Muscle of arm (tissue), 1 donor: ENCODE measurements at regions not wholly inside any gene's neighbourhood (a gene's known extent, or its start where the extent isn't known, plus 50 kb on each side); places are given as distances from the start of the nearest gene placed in this dataset.

Experiments
- DNase-seq: peaks from one replicate; pipeline ENCODE4 v3.0.0-alpha.2; 2013

GRCh38 chr20:10954137-10954840 lies 280.5 kb upstream of the JAG1 start:
- no peak for DNase-seq

DNA sequence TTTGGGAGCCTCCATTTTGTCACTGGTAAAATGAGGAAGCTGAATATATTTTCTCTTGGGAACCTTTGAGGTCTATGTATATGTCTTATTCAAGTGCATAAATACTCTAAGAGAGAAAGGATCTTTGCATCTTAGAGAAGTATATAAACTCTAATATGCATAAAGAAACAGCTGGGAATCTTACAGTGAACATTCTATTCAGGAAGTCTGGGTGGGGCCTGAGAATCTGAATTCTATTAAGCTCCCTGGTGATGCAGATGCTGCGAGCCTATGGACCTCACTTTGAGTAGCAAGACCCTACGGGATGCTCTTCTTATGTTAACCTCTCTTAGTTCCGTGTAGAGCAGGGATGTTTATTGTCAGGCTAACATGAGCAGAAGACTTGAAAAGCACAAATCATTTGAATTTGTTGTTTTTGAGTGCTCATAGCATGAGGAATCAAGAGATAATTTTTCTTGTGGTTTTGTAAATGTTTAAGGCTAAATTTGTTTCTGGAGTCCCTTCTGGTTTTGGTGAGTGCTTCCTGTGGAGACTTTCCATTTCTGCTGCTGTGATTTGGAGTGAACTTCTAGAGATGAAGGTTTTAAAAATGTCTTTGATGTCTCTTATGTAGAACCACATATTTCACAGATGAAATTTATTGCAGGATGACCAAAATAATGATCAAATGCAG lies 281.2 kb upstream of the JAG1 start:
- no peak for DNase-seq

DNA sequence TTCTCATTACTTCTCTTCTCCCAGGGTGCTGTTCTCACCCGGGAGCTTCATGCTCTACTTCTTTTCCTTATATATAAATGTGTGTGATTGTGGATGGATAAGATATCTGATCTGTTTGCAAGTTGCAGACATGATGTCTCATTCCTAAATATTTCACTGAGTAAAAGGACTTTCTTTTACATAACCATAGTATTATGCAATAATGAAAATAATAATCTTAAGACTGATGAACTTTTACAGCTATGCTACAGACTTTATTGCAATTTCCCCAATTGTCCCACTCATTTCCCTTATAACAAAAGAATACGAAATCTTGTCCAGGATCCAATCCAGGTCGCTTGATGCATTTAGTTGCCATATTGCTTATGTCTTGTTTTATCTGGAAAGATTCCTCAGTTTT lies 284.5 kb upstream of the JAG1 start:
- no peak for DNase-seq

DNA sequence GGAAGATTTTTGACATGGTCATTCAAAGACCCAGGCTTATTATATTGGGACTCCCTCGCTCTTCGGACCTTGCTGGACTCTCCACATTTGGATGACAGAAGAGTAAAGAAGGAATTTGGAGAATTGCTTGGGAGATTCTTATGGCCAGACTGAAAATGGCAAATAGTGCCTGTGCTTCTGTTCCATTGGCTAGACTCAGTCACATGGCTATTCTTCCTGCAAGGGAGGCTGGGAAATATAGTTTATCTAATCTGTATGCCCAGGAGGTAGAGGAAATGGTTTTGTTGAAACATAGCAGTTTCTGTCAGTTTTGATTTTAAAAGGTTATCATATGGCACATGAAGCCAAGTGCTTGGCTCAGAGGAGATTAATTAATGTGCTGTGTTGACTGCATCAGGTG lies 286.6 kb upstream of the JAG1 start:
- no peak for DNase-seq

DNA sequence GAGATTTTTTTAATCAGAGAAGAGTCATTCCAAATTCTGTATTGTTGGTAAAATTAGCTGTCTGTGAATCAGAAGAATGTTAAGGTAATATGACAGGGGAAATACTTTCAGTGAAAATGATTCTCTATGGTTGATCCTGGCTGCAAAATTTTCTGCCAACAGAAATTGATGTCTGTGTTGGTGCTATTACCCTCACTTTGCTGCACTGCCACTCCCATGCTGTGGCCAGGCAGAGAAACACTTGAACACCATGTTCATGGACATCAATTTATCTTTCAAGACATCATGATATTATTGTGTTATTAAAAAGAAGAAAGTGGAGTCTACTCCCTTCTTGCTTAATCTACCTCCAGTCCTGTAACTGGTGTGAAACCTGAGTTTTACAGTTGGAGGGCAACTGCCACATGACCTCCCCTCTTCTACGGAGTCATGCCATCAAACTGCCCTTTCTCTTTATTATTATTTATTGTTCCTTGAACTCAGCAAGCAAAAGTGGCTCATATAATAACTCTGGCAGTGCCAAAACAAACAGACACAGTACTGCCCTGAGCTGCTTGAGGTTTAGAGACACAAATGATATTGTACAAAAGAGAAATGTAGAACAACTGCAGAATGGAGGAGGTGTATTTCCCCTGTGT lies 288.0 kb upstream of the JAG1 start:
- DNase-seq = no peak

DNA sequence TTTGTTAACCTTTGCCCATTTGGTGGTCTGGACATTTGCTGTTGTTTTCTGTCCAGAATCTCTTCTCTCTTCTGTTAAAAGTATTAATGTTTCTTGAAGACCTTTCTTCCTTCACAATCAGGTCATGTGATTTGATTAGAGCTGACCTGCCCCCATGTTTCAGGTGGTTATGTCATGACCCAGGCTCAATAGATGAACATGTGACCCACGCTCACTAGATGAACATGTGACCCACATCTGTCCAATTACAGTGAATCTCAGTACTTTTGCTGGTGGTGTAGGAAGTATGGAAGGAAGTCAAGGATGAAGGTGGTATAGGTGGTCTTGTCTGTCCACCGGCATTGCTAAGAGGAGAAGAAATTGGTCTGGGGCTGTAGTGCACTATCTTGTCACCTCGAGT lies 289.1 kb upstream of the JAG1 start:
- DNase-seq = no peak

GRCh38 chr20:10963717-10964266 lies 290.0 kb upstream of the JAG1 start:
- no peak for DNase-seq

- no peak for DNase-seq
Measured at GRCh38 chr20:10965936-10966470, 292.2 kb upstream of the JAG1 start.

- no peak for DNase-seq
Measured at GRCh38 chr20:10970109-10970508, 296.3 kb upstream of the JAG1 start.

- DNase-seq = no peak
Measured at GRCh38 chr20:10971096-10971495, 297.3 kb upstream of the JAG1 start.

- DNase-seq = no peak
Measured at GRCh38 chr20:10972219-10972860, 298.5 kb upstream of the JAG1 start.

- no peak for DNase-seq
Measured at GRCh38 chr20:10976051-10976450, 302.3 kb upstream of the JAG1 start.

- no peak for DNase-seq
Measured at GRCh38 chr20:10978019-10978702, 304.4 kb upstream of the JAG1 start.

GRCh38 chr20:10978713-10979112 lies 304.9 kb upstream of the JAG1 start:
- DNase-seq = no peak

DNA sequence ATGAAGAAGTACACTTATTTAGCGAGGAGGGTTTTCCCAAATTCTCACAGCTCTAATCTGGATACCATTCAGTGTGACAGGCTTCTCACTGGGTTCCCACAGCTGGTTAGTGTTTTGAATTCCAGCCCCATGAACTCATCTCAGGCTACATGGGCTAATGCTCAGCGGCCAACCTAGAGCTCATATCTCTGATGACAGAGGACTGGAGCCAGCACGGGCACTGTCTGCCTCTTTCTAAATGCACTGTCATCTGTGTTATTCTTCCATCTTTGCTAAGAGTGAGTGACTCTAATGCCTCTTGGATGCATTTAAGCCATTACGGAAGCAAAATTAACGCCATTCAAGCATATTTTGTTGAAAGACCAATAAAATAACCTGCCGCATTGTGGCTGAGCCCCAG lies 308.9 kb upstream of the JAG1 start:
- peak; percentile 38 for DNase-seq

DNA sequence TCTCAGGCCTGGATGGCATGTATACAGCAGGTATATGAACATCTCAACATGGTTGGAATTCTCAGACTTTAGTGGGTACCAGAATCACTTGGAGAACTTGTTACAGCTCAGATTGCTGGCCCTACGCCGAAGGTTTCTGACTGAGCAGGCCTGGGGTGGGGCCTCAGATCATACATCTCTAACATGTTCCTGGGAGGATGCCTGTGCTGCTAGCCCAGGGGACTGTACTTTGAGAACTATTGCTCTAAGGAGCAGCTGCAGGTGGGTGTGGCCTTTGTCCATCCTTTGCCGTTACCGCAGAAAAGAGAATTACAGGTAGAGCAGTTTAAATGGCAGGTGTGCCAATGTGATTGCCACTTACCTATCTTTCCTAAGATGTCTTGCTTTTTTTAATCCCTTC lies 310.5 kb upstream of the JAG1 start:
- no peak for DNase-seq

DNA sequence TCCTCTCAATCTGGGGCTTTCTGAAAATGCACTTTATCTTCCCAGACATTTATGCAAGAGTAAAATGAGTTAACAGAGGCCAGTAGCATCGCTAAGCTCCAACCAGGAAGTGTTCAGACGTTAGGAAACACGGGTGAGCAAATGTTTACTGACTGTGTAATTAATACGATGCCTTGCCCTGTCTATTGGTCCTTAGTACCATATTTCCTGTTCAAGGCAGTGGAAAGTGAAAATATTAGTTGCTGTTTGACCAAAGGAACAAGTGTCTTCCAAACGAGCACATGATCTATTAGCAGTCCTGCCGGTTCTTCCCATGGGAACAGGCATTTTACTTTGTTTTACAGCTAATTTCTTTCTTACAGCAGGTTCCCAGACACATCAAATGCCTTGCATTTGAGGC lies 311.1 kb upstream of the JAG1 start:
- DNase-seq = no peak

DNA sequence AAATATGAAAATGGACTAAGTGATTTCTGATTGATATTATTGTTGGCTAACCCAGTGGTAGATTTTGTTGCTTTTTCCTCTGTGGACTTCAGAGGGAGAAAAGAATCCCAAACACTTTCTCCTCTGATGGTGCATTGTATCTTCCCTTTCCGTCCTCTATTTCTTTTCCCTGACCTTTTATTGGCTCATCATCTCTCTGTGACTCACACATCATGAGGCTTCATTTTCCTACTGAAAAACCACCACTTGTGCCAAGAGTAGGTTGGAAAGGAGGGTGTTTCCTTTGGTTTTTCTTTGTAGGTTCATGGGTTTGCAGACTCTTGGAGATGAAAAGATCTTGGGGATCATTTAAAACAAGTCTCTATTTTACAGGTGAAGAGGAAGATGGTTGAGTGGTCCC lies 311.7 kb upstream of the JAG1 start:
- DNase-seq = no peak

GRCh38 chr20:10986586-10986985 lies 312.8 kb upstream of the JAG1 start:
- no peak for DNase-seq

DNA sequence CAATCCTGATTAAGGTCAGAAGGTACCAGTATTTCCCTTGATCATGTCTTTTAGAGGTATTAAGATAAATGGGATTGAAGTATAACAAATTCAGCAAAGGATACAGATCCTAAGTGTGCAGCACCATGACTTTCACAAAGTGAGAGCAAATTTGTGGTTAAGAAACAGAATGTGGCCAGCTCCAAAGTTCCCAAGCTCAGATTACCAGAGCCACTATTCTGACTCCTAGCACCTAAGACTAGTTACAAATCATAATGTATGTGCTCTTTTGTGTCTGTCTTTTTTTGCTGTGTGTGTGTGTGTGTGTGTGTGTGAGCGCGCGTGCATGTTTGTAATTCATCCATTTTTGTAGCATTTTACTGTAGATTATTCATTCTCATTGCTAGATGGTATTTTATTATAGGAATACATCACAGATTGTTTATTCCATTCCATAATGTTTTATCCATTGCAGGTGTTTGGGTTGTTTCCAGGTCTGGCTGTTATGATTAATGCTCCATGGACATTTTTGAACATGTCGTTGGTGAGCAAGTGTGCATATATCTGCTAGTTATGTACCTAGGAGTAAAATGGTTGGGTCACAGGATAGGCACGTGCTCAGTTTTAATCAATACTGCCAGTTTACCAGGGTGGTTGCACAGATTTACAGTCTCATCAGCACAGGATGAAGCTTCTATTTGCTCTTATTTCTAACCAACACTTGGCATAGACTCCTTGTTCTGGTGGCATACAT lies 314.0 kb upstream of the JAG1 start:
- no peak for DNase-seq
